Right lobe of liver (tissue), 6 donors: ENCODE measurements at regions not wholly inside any gene's neighbourhood (a gene's known extent, or its start where the extent isn't known, plus 50 kb on each side); places are given as distances from the start of the nearest gene placed in this dataset.

Source experiments
- ATAC-seq, 4 donors: fragments of 200-7000 bp; cut with Tn5 transposase; one replicate each; pipeline ENCODE4 v1.9.1; 2020; ENCODE audit warnings: mild to moderate bottlenecking in 4 of 4, moderate library complexity in 4 of 4
- DNase-seq, 3 donors: peaks; one replicate each; pipeline ENCODE4 v3.0.0-alpha.2; 2020
- H3K27ac ChIP-seq, 3 donors: fragments of 200-600 bp; one replicate each; pipeline ENCODE4 v1.8.0; 2022
- H3K27me3 ChIP-seq, 2 donors: fragments of 200-600 bp; one replicate each; pipeline ENCODE4 v1.8.0; 2022
- H3K36me3 ChIP-seq, 4 donors: fragments of 200-600 bp; sonication (generic) in 1 of 4; one replicate each; pipeline versions ENCODE4 v1.5.1 to v1.8.0; 2017 to 2022; ENCODE audit warnings: control low read depth in 1 of 4
- H3K4me1 ChIP-seq, 4 donors: fragments of 200-600 bp; sonication (generic) in 1 of 4; one replicate each; pipeline versions ENCODE4 v1.5.1 to v1.8.0; 2017 to 2022; ENCODE audit warnings: control low read depth in 1 of 4
- H3K4me3 ChIP-seq, 3 donors: fragments of 200-600 bp; one replicate each; pipeline ENCODE4 v1.8.0; 2022
- H3K9me3 ChIP-seq, 4 donors: fragments of 200-600 bp; sonication (generic) in 1 of 4; one replicate each; pipeline versions ENCODE4 v1.5.1 to v1.8.0; 2017 to 2022; ENCODE audit warnings: control low read depth in 1 of 4
- POLR2A ChIP-seq: fragments of 450-650 bp; IDR thresholded peaks from one replicate; pipeline ENCODE4 v1.6.1; 2017; ENCODE audit warnings: antibody characterized with exemption, mild to moderate bottlenecking
- WGBS: methylation state at CpG from one replicate; pipeline ENCODE4 v1.1.6; 2018; ENCODE audit warnings: low coverage, low lambda C conversion rate; ENCODE audit not compliant: insufficient coverage; ENCODE audit errors: missing lambda C conversion rate; 5-methylcytosine and 5-hydroxymethylcytosine counted together
- intact Hi-C, 2 donors: fragments of 100-400 bp; cut with DNase I; formaldehyde crosslinking; loops; one replicate each; pipeline versions ENCODE4 v1.11.2 to v1.14.1; 2022
- TF ChIP-seq, protein P1 (sequence below), 4 donors: fragments of 200-600 bp in 3 of 4; fragments of 450-650 bp in 1 of 4; IDR thresholded peaks; one replicate each; pipeline versions ENCODE4 v1.5.1 to v1.8.0; 2016 to 2022; ENCODE audit warnings: antibody characterized with exemption in 4 of 4, mild to moderate bottlenecking in 2 of 4
- donor health status: DM: no; HTN: yes; CAD: no.
- donor health status: DM: no; HTN: no; CAD: no.
- donor health status: DM: no; HTN: no; CAD: no.
- donor health status: DM: no; HTN: yes; CAD: no.
- donor health status: DM: no; HTN: yes; CAD: no.

DNA sequence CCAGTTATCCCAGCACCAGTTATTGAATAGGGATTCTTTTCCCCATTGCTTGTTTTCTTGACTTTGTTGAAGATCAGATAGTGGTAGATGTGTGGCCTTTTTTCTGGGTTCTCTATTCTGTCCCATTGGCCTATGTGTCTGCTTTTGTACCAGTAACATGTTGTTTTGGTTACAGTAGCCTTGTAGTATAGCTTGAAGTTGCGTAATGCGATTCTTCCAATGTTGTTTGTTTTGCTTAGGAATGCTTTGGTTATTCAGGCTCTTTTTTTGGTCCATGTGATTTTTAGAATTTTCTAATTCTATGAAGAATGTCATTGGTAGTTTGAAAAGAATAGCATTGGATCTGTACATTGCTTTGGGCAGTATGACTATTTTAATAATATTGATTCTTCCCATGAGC is 94.3 kb upstream of the CHMP2B start:
- Histone ChIP-seq H3K4me1 (no peaks in the 10 kb centered on the region), H3K9me3 (no peaks in the 10 kb centered on the region), H3K27me3 (no peaks in the 10 kb centered on the region), H3K27ac (no peak overlapping the region), H3K36me3 (no peaks in the 10 kb centered on the region), H3K4me3 (no peak overlapping the region)
- intact Hi-C loops, result no loop called here
- DNase-seq (no peak), ATAC-seq (no peak)
- WGBS, result 88% methylated on average over 2 of the region's 2 CpGs
- TF ChIP-seq, protein P1, sequence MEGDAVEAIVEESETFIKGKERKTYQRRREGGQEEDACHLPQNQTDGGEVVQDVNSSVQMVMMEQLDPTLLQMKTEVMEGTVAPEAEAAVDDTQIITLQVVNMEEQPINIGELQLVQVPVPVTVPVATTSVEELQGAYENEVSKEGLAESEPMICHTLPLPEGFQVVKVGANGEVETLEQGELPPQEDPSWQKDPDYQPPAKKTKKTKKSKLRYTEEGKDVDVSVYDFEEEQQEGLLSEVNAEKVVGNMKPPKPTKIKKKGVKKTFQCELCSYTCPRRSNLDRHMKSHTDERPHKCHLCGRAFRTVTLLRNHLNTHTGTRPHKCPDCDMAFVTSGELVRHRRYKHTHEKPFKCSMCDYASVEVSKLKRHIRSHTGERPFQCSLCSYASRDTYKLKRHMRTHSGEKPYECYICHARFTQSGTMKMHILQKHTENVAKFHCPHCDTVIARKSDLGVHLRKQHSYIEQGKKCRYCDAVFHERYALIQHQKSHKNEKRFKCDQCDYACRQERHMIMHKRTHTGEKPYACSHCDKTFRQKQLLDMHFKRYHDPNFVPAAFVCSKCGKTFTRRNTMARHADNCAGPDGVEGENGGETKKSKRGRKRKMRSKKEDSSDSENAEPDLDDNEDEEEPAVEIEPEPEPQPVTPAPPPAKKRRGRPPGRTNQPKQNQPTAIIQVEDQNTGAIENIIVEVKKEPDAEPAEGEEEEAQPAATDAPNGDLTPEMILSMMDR (IDR thresholded peaks at IDR 0.05), result no peak
- no peak for TF ChIP-seq POLR2A

- DNase-seq (no peak), ATAC-seq (no peak)
- intact Hi-C loops, result no loop called here
- H3K4me1 ChIP-seq, result no peaks in the 10 kb centered on the region
- H3K36me3 ChIP-seq, result no peaks in the 10 kb centered on the region
- H3K4me3 ChIP-seq, result no peak overlapping the region
- no peaks in the 10 kb centered on the region for H3K27me3 ChIP-seq
- WGBS, result 87% methylated on average over 2 of the region's 2 CpGs
- no peak overlapping the region for H3K27ac ChIP-seq
- TF ChIP-seq POLR2A, result no peak
- TF ChIP-seq, protein P1 (IDR thresholded peaks at IDR 0.05), result no peak
- H3K9me3 ChIP-seq, result no peaks in the 10 kb centered on the region
These were observed 99.1 kb upstream of the CHMP2B start for GRCh38 chr3:87128006-87128405.

DNA sequence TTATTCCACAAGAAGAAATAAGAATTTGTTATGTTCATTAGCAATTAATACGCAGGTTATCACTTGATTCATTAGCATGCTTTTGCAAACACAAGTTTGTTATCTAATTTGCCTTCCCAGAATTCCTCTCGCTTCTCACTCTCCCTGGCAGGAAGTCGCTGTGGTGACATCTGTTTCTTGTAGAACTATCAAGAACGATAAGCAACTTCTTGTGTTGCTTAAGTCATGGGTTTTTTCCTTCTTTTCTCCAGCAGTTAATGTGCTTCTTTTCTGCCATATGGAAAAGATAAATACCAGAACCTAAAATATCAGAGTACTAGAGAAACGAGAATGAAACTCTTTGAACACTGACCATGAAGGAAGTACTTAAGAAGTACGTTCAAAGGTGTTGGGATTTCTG is 99.8 kb upstream of the CHMP2B start:
- Histone ChIP-seq H3K4me3 (no peak overlapping the region), H3K9me3 (no peaks in the 10 kb centered on the region), H3K36me3 (no peaks in the 10 kb centered on the region), H3K27ac (no peak overlapping the region), H3K27me3 (no peaks in the 10 kb centered on the region), H3K4me1 (no peaks in the 10 kb centered on the region)
- no peak for ATAC-seq
- WGBS, result 55% methylated on average over 6 of the region's 6 CpGs
- DNase-seq, result no peak
- intact Hi-C loops, result no loop called here
- TF ChIP-seq POLR2A, result no peak
- TF ChIP-seq, protein P1 (IDR thresholded peaks at IDR 0.05), result no peak

- TF ChIP-seq POLR2A, result no peak
- TF ChIP-seq, protein P1 (IDR thresholded peaks at IDR 0.05), result no peak
- Histone ChIP-seq H3K4me1 (no peaks in the 10 kb centered on the region), H3K36me3 (no peaks in the 10 kb centered on the region), H3K4me3 (no peak overlapping the region), H3K27ac (no peak overlapping the region), H3K9me3 (no peaks in the 10 kb centered on the region), H3K27me3 (no peaks in the 10 kb centered on the region)
- intact Hi-C loops, result no loop called here
- WGBS, result 61% methylated on average over 4 of the region's 4 CpGs
- ATAC-seq (no peak), DNase-seq (no peak)
These were observed 100.8 kb upstream of the CHMP2B start for GRCh38 chr3:87126321-87126720.

DNA sequence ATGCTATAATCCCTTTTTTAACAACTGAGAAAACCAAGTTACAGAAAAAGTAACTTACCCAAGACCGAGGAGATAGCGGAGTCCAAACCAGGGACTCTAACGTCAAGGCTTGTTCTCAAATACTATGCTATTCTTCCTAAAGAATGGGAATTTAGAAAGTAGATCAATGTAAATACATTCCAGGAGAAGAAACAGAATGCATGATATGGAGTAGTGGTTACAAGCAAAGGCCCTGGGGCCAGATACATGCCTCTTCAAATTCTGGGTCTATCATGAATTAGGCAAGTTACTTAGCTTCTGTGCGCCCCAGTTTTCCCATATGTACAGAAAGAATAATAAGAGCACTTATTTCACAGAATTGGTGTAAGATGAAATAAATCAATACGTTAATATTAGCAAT is 102.0 kb upstream of the CHMP2B start:
- H3K36me3 ChIP-seq, result no peaks in the 10 kb centered on the region
- H3K27ac ChIP-seq, result no peak overlapping the region
- no peak for DNase-seq
- intact Hi-C loops, result no loop called here
- no peaks in the 10 kb centered on the region for H3K27me3 ChIP-seq
- WGBS, result 72% methylated on average over 5 of the region's 5 CpGs
- H3K4me3 ChIP-seq, result no peak overlapping the region
- TF ChIP-seq, protein P1 (IDR thresholded peaks at IDR 0.05), result no peak
- H3K9me3 ChIP-seq, result no peaks in the 10 kb centered on the region
- no peaks in the 10 kb centered on the region for H3K4me1 ChIP-seq
- ATAC-seq, result no peak
